ENCODE measurements at regions not wholly inside any gene's neighbourhood (a gene's known extent, or its start where the extent isn't known, plus 50 kb on each side); places are given as distances from the start of the nearest gene placed in this dataset.
"Not testable (repeated sequence)": the region's sequence is repeated elsewhere in the genome, so short reads cannot be mapped to it uniquely, and the experiment has no call there.

DNA sequence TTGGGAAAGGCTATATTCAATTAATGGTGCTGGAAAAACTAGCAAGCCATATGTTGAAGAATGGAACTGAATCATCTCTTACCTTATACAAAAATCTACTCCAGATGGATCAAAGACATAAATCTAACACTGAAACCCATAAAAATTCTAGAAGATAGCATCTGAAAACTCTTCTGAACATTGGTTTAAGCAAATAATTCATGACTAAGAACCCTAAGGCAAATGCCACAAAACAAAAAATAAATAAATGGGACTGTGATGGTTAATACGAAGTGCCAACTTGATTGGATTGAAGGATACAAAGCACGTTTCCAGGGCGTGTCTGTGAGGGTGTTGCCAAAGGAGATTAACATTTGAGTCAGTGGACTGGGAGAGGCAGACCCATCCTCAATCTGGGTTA, 1130.0 kb downstream of the DNAJB9 start:
- intact Hi-C loops (cut with DNase I) = no loop called here
- TF ChIP-seq, protein P1, sequence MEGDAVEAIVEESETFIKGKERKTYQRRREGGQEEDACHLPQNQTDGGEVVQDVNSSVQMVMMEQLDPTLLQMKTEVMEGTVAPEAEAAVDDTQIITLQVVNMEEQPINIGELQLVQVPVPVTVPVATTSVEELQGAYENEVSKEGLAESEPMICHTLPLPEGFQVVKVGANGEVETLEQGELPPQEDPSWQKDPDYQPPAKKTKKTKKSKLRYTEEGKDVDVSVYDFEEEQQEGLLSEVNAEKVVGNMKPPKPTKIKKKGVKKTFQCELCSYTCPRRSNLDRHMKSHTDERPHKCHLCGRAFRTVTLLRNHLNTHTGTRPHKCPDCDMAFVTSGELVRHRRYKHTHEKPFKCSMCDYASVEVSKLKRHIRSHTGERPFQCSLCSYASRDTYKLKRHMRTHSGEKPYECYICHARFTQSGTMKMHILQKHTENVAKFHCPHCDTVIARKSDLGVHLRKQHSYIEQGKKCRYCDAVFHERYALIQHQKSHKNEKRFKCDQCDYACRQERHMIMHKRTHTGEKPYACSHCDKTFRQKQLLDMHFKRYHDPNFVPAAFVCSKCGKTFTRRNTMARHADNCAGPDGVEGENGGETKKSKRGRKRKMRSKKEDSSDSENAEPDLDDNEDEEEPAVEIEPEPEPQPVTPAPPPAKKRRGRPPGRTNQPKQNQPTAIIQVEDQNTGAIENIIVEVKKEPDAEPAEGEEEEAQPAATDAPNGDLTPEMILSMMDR (IDR thresholded peaks at IDR 0.05) = no peak
- TF ChIP-seq POLR2A (IDR thresholded peaks at IDR 0.05) (no peak), POLR2AphosphoS5 (IDR thresholded peaks at IDR 0.05; ENCODE audit: insufficient read depth in 1 of 2, low read depth in 1 of 2) (no peak)

DNA sequence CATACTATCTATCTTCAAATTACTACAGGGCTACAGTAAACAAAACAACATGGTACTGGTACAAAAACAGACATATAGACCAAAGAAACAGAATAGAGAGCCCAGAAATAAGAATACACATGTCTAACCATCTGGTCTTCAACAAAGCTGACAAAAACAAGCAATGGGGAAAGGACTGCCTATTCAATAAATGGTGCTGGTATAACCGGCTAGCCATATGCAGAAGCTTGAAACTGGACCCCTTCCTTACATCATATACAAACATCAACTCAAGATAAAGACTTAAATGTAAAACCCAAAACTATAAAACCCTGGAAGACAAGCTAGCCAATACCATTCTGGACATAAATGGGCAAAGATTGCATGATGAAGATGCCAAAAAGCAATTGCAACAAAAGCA, 1143.7 kb downstream of the DNAJB9 start:
- no peaks in the 10 kb centered on the region for H3K9me3 ChIP-seq
- no peaks in the 10 kb centered on the region for H3K4me1 ChIP-seq
- TF ChIP-seq POLR2AphosphoS5 (IDR thresholded peaks at IDR 0.05; ENCODE audit: insufficient read depth in 1 of 2, low read depth in 1 of 2) = no peak
- TF ChIP-seq, protein P1 (IDR thresholded peaks at IDR 0.05) = no peak
- no peak for TF ChIP-seq POLR2A (IDR thresholded peaks at IDR 0.05)
- no peak for DNase-seq (ENCODE audit: extremely low spot score in 2 of 2)
- no peaks in the 10 kb centered on the region for H3K36me3 ChIP-seq
- H3K27ac ChIP-seq = no peak overlapping the region
- intact Hi-C loops (cut with DNase I) = no loop called here
- no peaks in the 10 kb centered on the region for H3K27me3 ChIP-seq
- no peak overlapping the region for H3K4me3 ChIP-seq

More for the DNA sequence above, 1130.0 kb downstream of the DNAJB9 start:
- H3K4me3 ChIP-seq = no peak overlapping the region
- H3K36me3 ChIP-seq = no peaks in the 10 kb centered on the region
- no peaks in the 10 kb centered on the region for H3K4me1 ChIP-seq
- DNase-seq (ENCODE audit: extremely low spot score in 2 of 2) = no peak
- H3K9me3 ChIP-seq = no peaks in the 10 kb centered on the region
- no peaks in the 10 kb centered on the region for H3K27me3 ChIP-seq
- H3K27ac ChIP-seq = no peak overlapping the region

DNA sequence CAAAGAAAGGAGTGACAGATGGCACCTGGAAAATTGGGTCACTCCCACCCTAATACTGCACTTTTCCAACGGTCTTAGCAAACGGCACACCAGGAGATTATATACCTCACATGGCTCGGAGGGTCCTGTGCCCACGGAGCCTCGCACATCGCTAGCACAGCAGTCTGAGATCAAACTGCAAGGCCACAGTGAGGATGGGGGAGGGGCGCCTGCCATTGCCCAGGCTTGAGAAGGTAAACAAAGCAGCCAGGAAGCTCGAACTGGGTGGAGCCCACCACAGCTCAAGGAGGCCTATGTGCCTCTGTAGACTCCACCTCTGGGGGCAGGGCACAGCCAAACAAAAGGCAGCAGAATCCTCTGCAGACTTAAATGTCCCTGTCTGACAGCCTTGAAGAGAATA, 1149.7 kb downstream of the DNAJB9 start:
- H3K9me3 ChIP-seq; H3K4me3 ChIP-seq; intact Hi-C loops (cut with DNase I); H3K27ac ChIP-seq; H3K36me3 ChIP-seq; H3K27me3 ChIP-seq; DNase-seq (ENCODE audit: extremely low spot score in 2 of 2); H3K4me1 ChIP-seq: not testable (repeated sequence)

DNA sequence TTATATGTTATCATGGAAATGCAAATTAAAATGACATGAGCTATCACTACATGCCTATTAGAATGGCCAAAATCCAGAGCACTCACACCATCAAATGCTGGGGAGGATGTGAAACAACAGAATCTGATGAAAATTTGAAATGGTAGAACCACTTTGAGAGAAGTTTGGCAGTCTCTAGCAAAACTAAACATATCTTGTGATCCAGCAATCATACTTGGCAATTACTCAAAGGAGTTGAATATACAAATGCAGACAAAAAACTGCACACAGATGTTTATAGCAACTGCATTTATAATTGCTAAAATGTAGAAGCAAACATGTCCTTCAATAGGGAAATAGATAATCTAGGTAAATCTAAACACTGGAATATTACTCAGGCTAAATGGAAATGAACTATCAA, 1164.9 kb downstream of the DNAJB9 start:
- H3K27ac ChIP-seq = no peak overlapping the region
- H3K9me3 ChIP-seq = no peaks in the 10 kb centered on the region
- intact Hi-C loops (cut with DNase I) = no loop called here

DNA sequence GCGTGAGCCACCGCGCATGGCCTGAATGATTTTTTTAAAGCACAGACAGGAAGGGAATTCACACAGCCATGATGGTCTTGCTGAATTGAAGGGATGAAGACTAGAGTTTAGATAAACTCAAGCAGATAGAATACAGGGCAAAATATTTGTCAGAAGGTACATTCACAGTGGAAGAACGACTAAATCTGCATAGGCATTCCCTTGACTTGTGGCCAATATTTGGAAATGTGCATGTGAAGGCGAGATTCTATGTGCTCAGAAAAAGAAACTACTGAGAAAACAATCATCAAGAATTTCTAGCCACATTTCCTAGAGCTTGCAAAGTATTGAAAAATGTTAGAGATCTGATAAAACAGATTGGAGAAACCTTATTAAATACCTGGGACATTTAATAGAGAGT, 1166.2 kb downstream of the DNAJB9 start:
- TF ChIP-seq POLR2AphosphoS5 (IDR thresholded peaks at IDR 0.05; ENCODE audit: insufficient read depth in 1 of 2, low read depth in 1 of 2) (no peak), POLR2A (IDR thresholded peaks at IDR 0.05) (no peak)
- TF ChIP-seq, protein P1 (IDR thresholded peaks at IDR 0.05) = no peak
- Histone ChIP-seq H3K36me3 (no peaks in the 10 kb centered on the region), H3K27ac (no peak overlapping the region), H3K4me3 (no peak overlapping the region), H3K9me3 (no peaks in the 10 kb centered on the region), H3K4me1 (no peaks in the 10 kb centered on the region), H3K27me3 (no peaks in the 10 kb centered on the region)
- DNase-seq (ENCODE audit: extremely low spot score in 2 of 2) = no peak
- intact Hi-C loops (cut with DNase I) = no loop called here

More for the DNA sequence above, 1164.9 kb downstream of the DNAJB9 start:
- Histone ChIP-seq H3K4me1 (no peaks in the 10 kb centered on the region), H3K4me3 (no peak overlapping the region), H3K27me3 (no peaks in the 10 kb centered on the region), H3K36me3 (no peaks in the 10 kb centered on the region)
- no peak for TF ChIP-seq POLR2AphosphoS5 (IDR thresholded peaks at IDR 0.05; ENCODE audit: insufficient read depth in 1 of 2, low read depth in 1 of 2)
- DNase-seq (ENCODE audit: extremely low spot score in 2 of 2) = no peak

DNA sequence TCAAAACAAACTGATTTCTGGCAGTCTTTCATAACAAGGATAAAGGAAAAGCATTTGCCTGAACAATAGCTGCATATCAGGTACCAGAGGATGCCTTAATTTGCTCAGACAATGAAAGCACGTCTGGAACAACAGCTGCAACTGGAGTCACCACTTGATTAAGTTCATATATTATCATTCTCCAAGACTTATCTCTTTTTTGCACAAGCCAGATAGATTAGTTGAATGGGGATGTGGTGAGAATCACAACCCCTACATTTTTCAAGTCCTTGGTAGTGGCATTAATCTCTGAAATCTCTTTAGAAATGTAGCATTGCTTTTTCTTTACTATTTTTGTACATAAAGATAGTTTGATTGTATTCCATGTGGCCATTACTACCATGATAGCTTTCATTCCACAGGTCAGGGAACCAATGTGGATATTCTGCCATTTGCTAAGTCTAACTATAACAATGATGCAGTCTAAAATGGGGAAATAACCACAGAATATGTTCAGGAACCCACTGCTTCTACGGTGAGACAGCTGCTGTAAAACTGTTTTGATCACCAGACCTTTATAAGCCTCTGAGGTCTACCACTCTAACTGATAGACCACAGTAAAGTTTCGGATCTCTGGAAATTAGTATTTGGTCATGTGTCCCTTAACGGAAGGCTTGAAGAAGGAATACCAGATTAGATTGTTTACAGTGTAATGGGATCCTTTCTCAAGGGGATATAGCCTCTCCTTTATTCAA, 1176.2 kb downstream of the DNAJB9 start:
- no peaks in the 10 kb centered on the region for H3K9me3 ChIP-seq
- H3K27me3 ChIP-seq = no peaks in the 10 kb centered on the region
- intact Hi-C loops (cut with DNase I) = no loop called here
- DNase-seq (ENCODE audit: extremely low spot score in 2 of 2) = no peak
- H3K4me1 ChIP-seq = no peaks in the 10 kb centered on the region
- no peak overlapping the region for H3K4me3 ChIP-seq
- H3K36me3 ChIP-seq = no peaks in the 10 kb centered on the region
- no peak overlapping the region for H3K27ac ChIP-seq
- TF ChIP-seq, protein P1 (IDR thresholded peaks at IDR 0.05) = no peak
- no peak for TF ChIP-seq POLR2AphosphoS5 (IDR thresholded peaks at IDR 0.05; ENCODE audit: insufficient read depth in 1 of 2, low read depth in 1 of 2)
- TF ChIP-seq POLR2A (IDR thresholded peaks at IDR 0.05) = no peak
